ENCODE measurements at regions not wholly inside any gene's neighbourhood (a gene's known extent, or its start where the extent isn't known, plus 50 kb on each side); places are given as distances from the start of the nearest gene placed in this dataset.

GRCh38 chr16:62549875-62550274, 513.6 kb upstream of the CDH8 start:
- Histone ChIP-seq H2AFZ (ENCODE audit: low read length) (no peak overlapping the region), H3K4me1 (ENCODE audit: low read length) (no peaks in the 10 kb centered on the region), H3K36me3 (replicated peaks; ENCODE audit: insufficient read depth, low read length) (no peaks in the 10 kb centered on the region), H3K27me3 (replicated peaks; ENCODE audit: insufficient read depth, low read length) (no peaks in the 10 kb centered on the region), H3K4me2 (ENCODE audit: low read depth, low read length) (no peak overlapping the region), H3K9me3 (replicated peaks; ENCODE audit: insufficient read depth, low read length) (no peaks in the 10 kb centered on the region), H3F3A (ENCODE audit: insufficient read depth, low read length) (no peaks in the 10 kb centered on the region), H3K27ac (ENCODE audit: low read length) (no peak overlapping the region), H3K9me2 (replicated peaks; ENCODE audit: insufficient read depth, low read length) (no peaks in the 10 kb centered on the region), H4K20me1 (ENCODE audit: insufficient read depth, low read length) (no peaks in the 10 kb centered on the region), H3K79me2 (ENCODE audit: low read length) (no peaks in the 10 kb centered on the region), H3K9ac (ENCODE audit: low read length) (no peak overlapping the region), H3K4me3 (ENCODE audit: low read length) (no peak overlapping the region)
- DNase-seq, result no peak
- no peak for TF ChIP-seq CTCF (IDR thresholded peaks at IDR 0.05; ENCODE audit: low read length)
- no peak for TF ChIP-seq EZH2phosphoT487 (IDR thresholded peaks at IDR 0.05; ENCODE audit: low read length)
- TF ChIP-seq EZH2 (optimal IDR thresholded peaks at IDR 0.05; ENCODE audit: low read depth, low read length), result no peak

GRCh38 chr16:62548095-62548494, 511.9 kb upstream of the CDH8 start:
- Histone ChIP-seq H3K4me1 (ENCODE audit: low read length) (no peaks in the 10 kb centered on the region), H3K4me2 (ENCODE audit: low read depth, low read length) (no peak overlapping the region), H3K27me3 (replicated peaks; ENCODE audit: insufficient read depth, low read length) (no peaks in the 10 kb centered on the region), H3K9me3 (replicated peaks; ENCODE audit: insufficient read depth, low read length) (no peaks in the 10 kb centered on the region), H3K9ac (ENCODE audit: low read length) (no peak overlapping the region), H4K20me1 (ENCODE audit: insufficient read depth, low read length) (no peaks in the 10 kb centered on the region), H2AFZ (ENCODE audit: low read length) (no peak overlapping the region), H3K36me3 (replicated peaks; ENCODE audit: insufficient read depth, low read length) (no peaks in the 10 kb centered on the region), H3K9me2 (replicated peaks; ENCODE audit: insufficient read depth, low read length) (no peaks in the 10 kb centered on the region), H3K27ac (ENCODE audit: low read length) (no peak overlapping the region), H3K4me3 (ENCODE audit: low read length) (no peak overlapping the region), H3K79me2 (ENCODE audit: low read length) (no peaks in the 10 kb centered on the region), H3F3A (ENCODE audit: insufficient read depth, low read length) (no peaks in the 10 kb centered on the region)
- TF ChIP-seq CTCF (IDR thresholded peaks at IDR 0.05; ENCODE audit: low read length) (no peak), EZH2 (optimal IDR thresholded peaks at IDR 0.05; ENCODE audit: low read depth, low read length) (no peak)
- DNase-seq, result no peak

GRCh38 chr16:62546701-62547100, 510.5 kb upstream of the CDH8 start:
- Histone ChIP-seq H3K4me2 (ENCODE audit: low read depth, low read length) (no peak overlapping the region), H3K9me2 (replicated peaks; ENCODE audit: insufficient read depth, low read length) (no peaks in the 10 kb centered on the region), H3K9ac (ENCODE audit: low read length) (no peak overlapping the region), H3K79me2 (ENCODE audit: low read length) (no peaks in the 10 kb centered on the region), H2AFZ (ENCODE audit: low read length) (no peak overlapping the region), H3K4me1 (ENCODE audit: low read length) (no peaks in the 10 kb centered on the region), H3K9me3 (replicated peaks; ENCODE audit: insufficient read depth, low read length) (no peaks in the 10 kb centered on the region), H4K20me1 (ENCODE audit: insufficient read depth, low read length) (no peaks in the 10 kb centered on the region), H3K27ac (ENCODE audit: low read length) (no peak overlapping the region), H3F3A (ENCODE audit: insufficient read depth, low read length) (no peaks in the 10 kb centered on the region), H3K36me3 (replicated peaks; ENCODE audit: insufficient read depth, low read length) (no peaks in the 10 kb centered on the region), H3K27me3 (replicated peaks; ENCODE audit: insufficient read depth, low read length) (no peaks in the 10 kb centered on the region), H3K4me3 (ENCODE audit: low read length) (no peak overlapping the region)
- TF ChIP-seq EZH2 (optimal IDR thresholded peaks at IDR 0.05; ENCODE audit: low read depth, low read length) (no peak), EZH2phosphoT487 (IDR thresholded peaks at IDR 0.05; ENCODE audit: low read length) (no peak), CTCF (IDR thresholded peaks at IDR 0.05; ENCODE audit: low read length) (no peak)
- DNase-seq, result no peak
